Hindlimb muscle (tissue), 1 donor: ENCODE measurements at regions not wholly inside any gene's neighbourhood (a gene's known extent, or its start where the extent isn't known, plus 50 kb on each side); places are given as distances from the start of the nearest gene placed in this dataset.

ENCODE experiments used
- DNase-seq: peaks from one replicate; pipeline ENCODE4 v3.0.0-alpha.2; 2013

DNA sequence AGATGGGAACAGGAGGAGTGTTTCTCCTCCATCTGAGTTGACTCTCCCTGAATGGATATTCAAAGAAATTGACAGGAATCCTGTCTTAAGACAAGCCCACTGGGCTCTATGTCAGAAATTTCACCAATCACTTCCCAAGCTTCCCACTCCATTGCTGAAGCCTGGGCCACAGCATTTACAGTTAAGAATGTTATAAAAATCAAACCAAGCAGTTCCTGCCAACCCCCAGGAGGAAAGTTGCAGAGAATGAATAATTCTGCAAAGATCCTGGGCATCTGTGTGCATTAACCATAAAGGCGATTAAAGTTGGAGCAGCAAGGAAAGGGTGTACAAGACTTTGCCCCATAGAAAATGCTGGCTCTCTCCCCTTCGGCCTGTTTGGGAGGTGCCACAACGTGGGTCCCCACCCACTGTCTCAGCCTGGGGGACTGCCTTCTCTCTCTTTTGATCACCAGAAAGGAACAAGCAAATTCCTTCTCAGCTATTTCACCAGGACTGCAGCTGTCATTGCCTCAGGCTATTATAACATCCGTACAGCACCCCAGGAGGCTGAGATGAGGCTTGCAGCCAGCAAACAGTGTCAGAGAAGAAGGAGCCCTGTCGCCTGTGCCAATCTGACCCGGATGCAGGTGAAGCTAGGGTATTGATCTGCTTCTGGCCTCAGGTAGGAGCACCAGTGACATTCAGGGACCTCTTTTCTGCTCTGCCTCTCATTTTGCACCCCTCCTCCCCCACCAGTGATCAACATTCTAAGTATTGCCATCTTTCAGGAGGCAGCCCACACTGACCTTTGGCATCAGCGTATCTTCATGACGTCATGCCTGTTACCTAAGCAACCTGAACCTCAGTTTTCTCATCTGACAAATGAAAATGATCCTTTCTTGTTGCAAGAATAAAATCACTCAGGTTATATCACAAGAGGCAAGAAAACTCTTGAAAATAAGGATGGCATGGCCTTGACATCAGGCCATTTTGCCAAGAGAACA, 219.0 kb downstream of the SH3BP4 start:
- DNase-seq: no peak

DNA sequence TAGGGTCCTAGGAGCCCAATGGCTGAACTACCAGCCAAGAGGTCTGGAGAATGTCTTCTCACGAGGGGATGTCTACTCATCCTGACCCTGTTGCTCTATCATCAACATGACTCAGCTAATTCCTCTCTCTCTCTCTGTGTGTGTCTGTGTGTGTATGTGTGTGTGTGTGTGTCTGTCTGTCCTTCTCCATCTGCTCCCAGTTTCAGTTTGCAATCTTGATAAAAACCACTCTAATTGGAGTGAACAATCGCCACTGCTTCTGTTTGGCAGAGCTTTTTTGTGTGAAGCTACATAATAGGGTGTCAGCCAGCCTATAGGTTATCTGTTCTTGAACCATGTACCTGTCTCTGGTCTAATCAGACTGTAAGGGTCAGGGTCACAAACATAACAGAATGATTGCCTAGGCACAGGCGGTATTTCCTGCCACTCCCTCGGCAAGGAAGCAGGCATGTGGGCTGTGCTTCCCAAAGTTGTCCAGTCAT, 219.8 kb downstream of the SH3BP4 start:
- DNase-seq: no peak

- no peak for DNase-seq
Observed at GRCh38 chr2:235180642-235181041, 228.8 kb downstream of the SH3BP4 start.

DNA sequence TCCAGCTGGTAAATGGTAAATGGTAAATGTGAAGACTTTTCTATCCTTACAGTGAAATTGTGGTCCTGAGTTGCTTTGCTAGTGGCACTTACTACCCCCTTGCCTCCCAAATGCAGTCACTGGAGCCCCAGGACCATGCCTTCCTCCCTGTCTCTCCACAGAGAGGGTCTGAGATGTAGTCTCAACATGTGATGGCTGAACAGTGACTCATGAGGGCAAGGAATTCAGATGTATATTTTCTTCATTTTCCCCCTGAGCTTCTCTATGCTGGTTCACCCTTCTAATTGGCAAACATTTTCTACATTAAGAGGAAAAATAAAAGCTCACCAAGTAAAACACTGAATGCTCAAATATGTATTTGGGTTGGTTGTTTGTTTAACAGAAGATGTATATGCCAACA, 232.0 kb downstream of the SH3BP4 start:
- DNase-seq: no peak

- no peak for DNase-seq
Observed at GRCh38 chr2:235187806-235188205, 236.0 kb downstream of the SH3BP4 start.

GRCh38 chr2:235191486-235191885, 239.7 kb downstream of the SH3BP4 start:
- no peak for DNase-seq

DNA sequence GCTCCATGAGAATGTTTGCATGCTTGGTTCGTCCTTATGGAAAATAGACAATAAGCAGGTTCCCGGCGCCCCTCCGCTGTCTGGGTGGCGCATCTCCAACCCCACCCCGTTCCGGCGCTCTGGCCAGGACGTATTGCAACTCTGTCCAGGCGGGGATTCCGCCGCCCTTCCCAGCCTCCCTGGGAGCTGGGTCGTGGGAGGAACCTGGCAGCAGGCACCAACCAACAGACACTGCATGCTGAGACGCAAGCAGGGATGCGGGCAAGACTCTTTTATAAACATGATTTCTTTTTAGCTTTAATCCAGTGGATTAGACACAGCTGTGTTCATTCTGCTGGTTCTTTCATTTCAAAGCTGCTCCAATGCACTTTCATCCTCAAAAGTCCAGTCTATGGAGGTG, 240.2 kb downstream of the SH3BP4 start:
- peak; percentile 19 for DNase-seq

- no peak for DNase-seq
Observed at GRCh38 chr2:235194351-235194750, 242.5 kb downstream of the SH3BP4 start.

DNA sequence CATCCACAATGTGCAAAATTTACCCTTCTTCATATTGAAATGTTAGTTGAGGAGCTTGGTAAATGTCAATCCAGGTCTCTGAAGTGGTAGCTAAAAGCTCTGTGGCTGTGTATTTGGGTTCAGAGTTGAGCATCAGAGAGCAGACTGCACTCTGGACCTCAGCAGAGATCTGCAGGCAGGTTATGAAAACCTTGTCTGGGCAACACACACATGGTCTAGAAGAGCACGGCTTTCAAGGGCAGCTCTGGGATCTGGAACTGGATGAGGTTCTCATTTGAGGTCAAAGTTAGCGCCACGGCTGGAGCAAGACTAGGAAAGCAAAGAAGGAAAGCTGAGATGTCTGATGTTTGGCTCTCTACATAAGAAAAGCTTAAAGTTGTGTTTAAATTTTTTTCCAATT, 243.0 kb downstream of the SH3BP4 start:
- no peak for DNase-seq

GRCh38 chr2:235195921-235196320, 244.1 kb downstream of the SH3BP4 start:
- no peak for DNase-seq

DNA sequence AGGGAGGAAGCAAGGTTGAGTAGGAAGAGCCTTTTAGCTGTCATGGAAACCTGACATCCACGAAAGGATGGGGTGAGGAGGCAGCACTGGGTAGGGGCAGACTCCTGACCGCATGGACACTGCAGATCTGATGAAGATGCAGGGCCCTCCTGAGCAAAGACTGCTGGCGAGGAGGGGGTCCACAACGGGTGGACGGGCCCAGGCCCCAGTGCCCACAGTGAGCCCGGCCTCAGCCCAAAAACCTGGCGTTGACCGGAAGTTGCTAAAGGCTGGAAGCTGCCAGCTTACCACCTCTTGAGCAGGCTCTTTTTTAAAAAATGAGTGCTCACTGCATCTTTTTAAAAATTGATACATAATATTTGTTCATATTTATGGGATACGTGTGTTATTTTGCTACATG, 247.3 kb downstream of the SH3BP4 start:
- DNase-seq: no peak

- no peak for DNase-seq
Observed at GRCh38 chr2:235200216-235200615, 248.4 kb downstream of the SH3BP4 start.

DNA sequence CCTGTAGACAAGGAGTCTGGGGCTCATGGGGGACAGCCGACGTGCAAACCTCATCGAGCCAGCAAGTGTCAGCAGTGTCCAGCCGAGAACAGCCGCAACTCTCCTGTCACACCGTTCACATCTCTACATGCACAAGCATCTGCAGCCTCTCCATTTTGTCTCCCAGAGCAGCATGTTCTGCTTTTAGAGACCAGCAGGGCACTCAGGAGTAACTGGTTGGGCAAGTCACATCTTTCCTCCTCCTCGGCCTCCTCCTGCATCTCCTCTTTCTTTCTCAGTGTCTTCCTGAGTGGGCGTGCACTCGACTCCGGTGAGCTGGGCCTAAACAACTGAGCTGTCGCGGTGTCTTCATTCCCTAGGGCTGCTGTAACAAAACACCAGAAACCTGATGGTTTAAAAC, 249.9 kb downstream of the SH3BP4 start:
- no peak for DNase-seq

- DNase-seq: no peak
Observed at GRCh38 chr2:235204948-235205347, 253.1 kb downstream of the SH3BP4 start.

DNA sequence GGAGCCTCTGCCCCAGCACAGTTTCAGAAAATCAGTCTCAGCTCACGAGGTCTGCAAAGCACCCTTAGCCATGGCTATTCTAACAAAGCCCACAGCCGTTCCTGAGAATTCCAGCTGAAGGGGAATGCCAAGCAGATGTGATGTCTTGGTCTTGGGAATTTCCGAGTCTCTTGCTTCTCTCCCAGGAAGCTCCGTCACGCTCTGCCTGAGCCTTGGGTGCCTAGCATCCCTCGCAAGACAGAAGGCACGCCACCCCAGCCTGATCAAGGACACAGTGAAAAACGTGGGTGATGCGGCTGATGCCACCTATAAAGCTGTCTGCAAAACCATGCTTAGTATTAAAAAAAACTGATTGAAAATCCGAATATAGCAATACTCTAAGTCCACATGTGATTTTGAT, 254.6 kb downstream of the SH3BP4 start:
- DNase-seq: no peak

DNA sequence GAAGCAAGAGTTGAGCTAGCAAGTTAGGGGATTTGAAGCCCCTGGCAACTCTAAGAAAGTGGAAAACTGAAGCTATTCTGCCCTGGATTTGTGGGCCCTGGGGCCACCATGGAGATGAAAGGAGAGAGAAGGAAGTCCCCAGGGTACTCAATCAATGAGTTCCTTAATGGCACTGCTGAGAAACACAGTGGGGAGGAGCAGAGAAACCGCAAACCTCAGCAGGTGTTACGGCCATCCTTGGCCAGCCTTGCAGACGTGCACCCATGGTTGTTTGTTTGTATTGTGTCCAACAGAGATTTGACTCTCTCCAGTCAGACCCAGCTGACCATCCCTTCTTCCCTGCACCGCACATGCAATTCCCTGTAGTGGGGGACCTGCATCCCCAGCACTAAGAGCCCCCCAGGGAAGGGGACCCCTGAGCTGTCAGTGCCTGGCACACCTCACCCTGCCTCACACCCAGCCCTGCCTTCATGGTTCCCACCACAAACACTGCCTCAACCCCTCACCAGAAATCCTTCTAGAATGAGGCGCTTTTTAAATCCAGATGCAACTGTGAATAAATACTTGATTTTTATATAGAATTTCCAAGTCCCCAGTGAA, 255.3 kb downstream of the SH3BP4 start:
- no peak for DNase-seq

- DNase-seq: no peak
Observed at GRCh38 chr2:235211056-235211455, 259.2 kb downstream of the SH3BP4 start.

GRCh38 chr2:235212501-235213158, 260.8 kb downstream of the SH3BP4 start:
- DNase-seq: no peak

GRCh38 chr2:235215248-235215647, 263.4 kb downstream of the SH3BP4 start:
- no peak for DNase-seq

- DNase-seq: no peak
Observed at GRCh38 chr2:235216901-235217300, 265.1 kb downstream of the SH3BP4 start.

- DNase-seq: no peak
Observed at GRCh38 chr2:235217846-235218245, 266.0 kb downstream of the SH3BP4 start.

GRCh38 chr2:235218486-235218907, 266.7 kb downstream of the SH3BP4 start:
- DNase-seq: no peak

DNA sequence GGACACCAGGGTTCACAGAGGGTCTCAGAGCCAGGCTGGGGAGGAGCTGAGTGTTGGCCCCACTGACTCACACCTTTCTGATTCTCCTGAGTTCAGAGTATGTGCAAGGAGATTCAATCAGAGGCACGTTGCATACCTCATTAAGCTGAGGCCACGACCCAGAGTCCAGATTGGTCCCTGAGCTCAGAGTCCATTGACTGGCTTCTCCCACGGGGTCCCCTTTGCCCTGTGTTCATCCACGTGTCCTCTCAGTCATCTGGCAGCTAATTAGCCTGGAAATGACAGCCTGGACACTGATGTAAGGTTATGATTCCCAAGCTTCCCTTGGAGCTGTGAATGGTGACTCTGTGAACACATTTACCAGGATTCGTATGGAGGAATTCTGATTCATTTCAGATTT, 267.2 kb downstream of the SH3BP4 start:
- no peak for DNase-seq
